BE2C (cell line): ENCODE measurements at regions not wholly inside any gene's neighbourhood (a gene's known extent, or its start where the extent isn't known, plus 50 kb on each side); places are given as distances from the start of the nearest gene placed in this dataset.

Source experiments
- DNase-seq: peaks from one replicate; pipeline ENCODE4 v3.0.0-alpha.2; 2020
- H3K27me3 ChIP-seq: fragments of 250-450 bp; sonication (Bioruptor Pico); 2 replicates; pipeline ENCODE4 v1.5.1; 2020; ENCODE audit warnings: mild to moderate bottlenecking
- H3K36me3 ChIP-seq: fragments of 250-450 bp; sonication (Bioruptor Pico); 2 replicates; pipeline ENCODE4 v1.5.1; 2020; ENCODE audit warnings: mild to moderate bottlenecking
- H3K4me1 ChIP-seq: fragments of 250-450 bp; sonication (Bioruptor Pico); 2 replicates; pipeline ENCODE4 v1.5.1; 2020
- H3K4me3 ChIP-seq: 2 replicates; pipeline ENCODE4 v1.5.1; 2011; ENCODE audit warnings: low read depth, low read length
- H3K9me3 ChIP-seq: fragments of 250-450 bp; sonication (Bioruptor Pico); 2 replicates; pipeline ENCODE4 v1.5.1; 2020
- CTCF ChIP-seq: IDR thresholded peaks from 2 replicates; pipeline ENCODE4 v1.5.1; 2012; ENCODE audit warnings: mild to moderate bottlenecking, low read depth, low read length

GRCh38 chr4:29243851-29244250 lies 1476.3 kb upstream of the PCDH7 start:
- no peaks in the 10 kb centered on the region for H3K36me3 ChIP-seq
- TF ChIP-seq CTCF, result no peak
- DNase-seq, result no peak

GRCh38 chr4:29259556-29259955 lies 1460.6 kb upstream of the PCDH7 start:
- Histone ChIP-seq H3K9me3 (no peaks in the 10 kb centered on the region), H3K4me3 (no peak overlapping the region), H3K36me3 (no peaks in the 10 kb centered on the region), H3K4me1 (no peaks in the 10 kb centered on the region), H3K27me3 (no peaks in the 10 kb centered on the region)
- no peak for DNase-seq
- no peak for TF ChIP-seq CTCF

More at GRCh38 chr4:29243851-29244250, 1476.3 kb upstream of the PCDH7 start:
- no peaks in the 10 kb centered on the region for H3K27me3 ChIP-seq
- no peaks in the 10 kb centered on the region for H3K9me3 ChIP-seq
- H3K4me1 ChIP-seq, result no peaks in the 10 kb centered on the region
- H3K4me3 ChIP-seq, result no peak overlapping the region

GRCh38 chr4:29262986-29263385 lies 1457.2 kb upstream of the PCDH7 start:
- H3K36me3 ChIP-seq, result no peaks in the 10 kb centered on the region
- H3K4me3 ChIP-seq, result no peak overlapping the region
- no peak for TF ChIP-seq CTCF
- no peaks in the 10 kb centered on the region for H3K9me3 ChIP-seq
- no peaks in the 10 kb centered on the region for H3K27me3 ChIP-seq
- no peaks in the 10 kb centered on the region for H3K4me1 ChIP-seq
- no peak for DNase-seq

GRCh38 chr4:29276150-29276549 lies 1444.0 kb upstream of the PCDH7 start:
- no peaks in the 10 kb centered on the region for H3K36me3 ChIP-seq

GRCh38 chr4:29277381-29277780 lies 1442.8 kb upstream of the PCDH7 start:
- H3K27me3 ChIP-seq, result no peaks in the 10 kb centered on the region
- no peak for TF ChIP-seq CTCF
- H3K36me3 ChIP-seq, result no peaks in the 10 kb centered on the region
- H3K9me3 ChIP-seq, result no peaks in the 10 kb centered on the region
- no peaks in the 10 kb centered on the region for H3K4me1 ChIP-seq
- no peak overlapping the region for H3K4me3 ChIP-seq
- DNase-seq, result no peak

More at GRCh38 chr4:29276150-29276549, 1444.0 kb upstream of the PCDH7 start:
- no peak for TF ChIP-seq CTCF
- H3K4me3 ChIP-seq, result no peak overlapping the region
- DNase-seq, result no peak
- H3K4me1 ChIP-seq, result no peaks in the 10 kb centered on the region
- H3K27me3 ChIP-seq, result no peaks in the 10 kb centered on the region
- H3K9me3 ChIP-seq, result no peaks in the 10 kb centered on the region

GRCh38 chr4:29278585-29278984 lies 1441.6 kb upstream of the PCDH7 start:
- no peak for TF ChIP-seq CTCF
- no peaks in the 10 kb centered on the region for H3K36me3 ChIP-seq
- no peaks in the 10 kb centered on the region for H3K27me3 ChIP-seq
- H3K4me1 ChIP-seq, result no peaks in the 10 kb centered on the region
- DNase-seq, result no peak
- H3K9me3 ChIP-seq, result no peaks in the 10 kb centered on the region
- no peak overlapping the region for H3K4me3 ChIP-seq
